ENCODE measurements at regions not wholly inside any gene's neighbourhood (a gene's known extent, or its start where the extent isn't known, plus 50 kb on each side); places are given as distances from the start of the nearest gene placed in this dataset.

- TF ChIP-seq ZFP37 (CRISPR knock-in tag; IDR thresholded peaks at IDR 0.05; ENCODE audit: borderline replicate concordance) (no peak), GABPA (IDR thresholded peaks at IDR 0.05; ENCODE audit: low read depth, low read length) (no peak), GABPA (CRISPR knock-in tag; IDR thresholded peaks at IDR 0.05; ENCODE audit: low read depth) (no peak), ATF3 (CRISPR knock-in tag; IDR thresholded peaks at IDR 0.05) (no peak), SIN3B (IDR thresholded peaks at IDR 0.05; ENCODE audit: low read length) (no peak), TCF12 (IDR thresholded peaks at IDR 0.05) (no peak), TCF12 (CRISPR knock-in tag; IDR thresholded peaks at IDR 0.05) (no peak), PRDM15 (CRISPR knock-in tag; IDR thresholded peaks at IDR 0.05) (no peak), ZNF574 (CRISPR knock-in tag; IDR thresholded peaks at IDR 0.05) (no peak), RBM39 (IDR thresholded peaks at IDR 0.05; ENCODE audit: low read depth, low read length, poor library complexity, severe bottlenecking) (no peak)
Measured at GRCh38 chr10:131577178-131577555, 265.6 kb upstream of the TCERG1L start (continued).
